ENCODE measurements at regions not wholly inside any gene's neighbourhood (a gene's known extent, or its start where the extent isn't known, plus 50 kb on each side); places are given as distances from the start of the nearest gene placed in this dataset.

DNA sequence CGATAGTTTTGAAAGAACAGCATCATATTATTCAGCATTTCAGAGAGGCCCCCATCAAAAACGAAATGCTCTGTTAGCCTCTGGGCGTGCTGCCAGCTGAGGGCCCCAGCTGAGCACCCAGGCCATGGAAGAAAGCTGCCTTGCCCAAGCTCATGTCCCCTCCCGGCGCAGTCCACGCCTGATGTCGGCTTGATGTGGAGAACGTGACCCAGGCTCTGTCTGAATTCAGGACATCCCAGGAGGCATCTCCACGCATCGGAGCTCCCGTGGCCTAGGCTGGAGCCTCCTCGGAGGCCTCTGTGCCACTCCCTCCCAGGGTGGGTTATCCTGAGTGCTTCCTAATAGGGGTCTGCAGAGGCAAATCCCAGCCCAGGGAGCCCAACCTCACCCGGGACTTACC, 218.3 kb upstream of the AKR1E2 start:
- peaks cover 0 to 5% of the 10 kb centered on the region in 2 experiments; a peak in 3 of 5 replicates for H3K27me3 ChIP-seq (ENCODE audit: control insufficient read depth in 2 of 2, insufficient read depth in 2 of 2, low read length in 2 of 2)
- no peaks in the 10 kb centered on the region for H3K9me3 ChIP-seq (replicated peaks; ENCODE audit: control insufficient read depth, insufficient read depth, low read depth, low read length)
- in situ Hi-C loops (cut with MboI): no loop called here
- no peak overlapping the region for H3K4me2 ChIP-seq (ENCODE audit: insufficient read depth, low read length)
- intact Hi-C loops (cut with micrococcal nuclease): no loop called here
- no peaks in the 10 kb centered on the region for H3K79me2 ChIP-seq (ENCODE audit: control insufficient read depth, insufficient read depth, low read length)
- no peak for DNase-seq (ENCODE audit: extremely low read depth in 1 of 4, low spot score in 3 of 4)
- H3K27ac ChIP-seq (ENCODE audit: extremely low read depth, low read depth, low read length): no peak overlapping the region
- TF ChIP-seq ZNF146 (CRISPR knock-in tag; IDR thresholded peaks at IDR 0.05; ENCODE audit: unreplicated experiment) (no peak), PML (IDR thresholded peaks at IDR 0.05; ENCODE audit: low read length) (no peak), ZNF232 (CRISPR knock-in tag; IDR thresholded peaks at IDR 0.05) (no peak), SRSF7 (optimal IDR thresholded peaks at IDR 0.05; ENCODE audit: low read depth, low read length) (no peak), EZH2 (IDR thresholded peaks at IDR 0.05; ENCODE audit: borderline replicate concordance, low read depth, low read length) (no peak), CBX8 (IDR thresholded peaks at IDR 0.05; ENCODE audit: borderline replicate concordance, extremely low read depth, low read depth, low read length, poor library complexity, severe bottlenecking) (no peak), CCNT2 (IDR thresholded peaks at IDR 0.05; ENCODE audit: borderline replicate concordance, extremely low read depth, insufficient read length, low read depth, low read length) (no peak), ILK (tag; IDR thresholded peaks at IDR 0.05; ENCODE audit: borderline replicate concordance, low read depth) (no peak), ARNT (IDR thresholded peaks at IDR 0.05) (no peak), SRF (CRISPR knock-in tag; IDR thresholded peaks at IDR 0.05) (no peak), ZNF24 (IDR thresholded peaks at IDR 0.05) (no peak), HNRNPUL1 (IDR thresholded peaks at IDR 0.05; ENCODE audit: low read length) (no peak), RBM34 (IDR thresholded peaks at IDR 0.05; ENCODE audit: borderline replicate concordance, insufficient read depth, low read length) (no peak)
- TF ChIP-seq, protein P1, sequence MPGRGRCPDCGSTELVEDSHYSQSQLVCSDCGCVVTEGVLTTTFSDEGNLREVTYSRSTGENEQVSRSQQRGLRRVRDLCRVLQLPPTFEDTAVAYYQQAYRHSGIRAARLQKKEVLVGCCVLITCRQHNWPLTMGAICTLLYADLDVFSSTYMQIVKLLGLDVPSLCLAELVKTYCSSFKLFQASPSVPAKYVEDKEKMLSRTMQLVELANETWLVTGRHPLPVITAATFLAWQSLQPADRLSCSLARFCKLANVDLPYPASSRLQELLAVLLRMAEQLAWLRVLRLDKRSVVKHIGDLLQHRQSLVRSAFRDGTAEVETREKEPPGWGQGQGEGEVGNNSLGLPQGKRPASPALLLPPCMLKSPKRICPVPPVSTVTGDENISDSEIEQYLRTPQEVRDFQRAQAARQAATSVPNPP (IDR thresholded peaks at IDR 0.05; ENCODE audit: borderline replicate concordance, insufficient read depth, insufficient read length): no peak
- TF ChIP-seq, protein P2, sequence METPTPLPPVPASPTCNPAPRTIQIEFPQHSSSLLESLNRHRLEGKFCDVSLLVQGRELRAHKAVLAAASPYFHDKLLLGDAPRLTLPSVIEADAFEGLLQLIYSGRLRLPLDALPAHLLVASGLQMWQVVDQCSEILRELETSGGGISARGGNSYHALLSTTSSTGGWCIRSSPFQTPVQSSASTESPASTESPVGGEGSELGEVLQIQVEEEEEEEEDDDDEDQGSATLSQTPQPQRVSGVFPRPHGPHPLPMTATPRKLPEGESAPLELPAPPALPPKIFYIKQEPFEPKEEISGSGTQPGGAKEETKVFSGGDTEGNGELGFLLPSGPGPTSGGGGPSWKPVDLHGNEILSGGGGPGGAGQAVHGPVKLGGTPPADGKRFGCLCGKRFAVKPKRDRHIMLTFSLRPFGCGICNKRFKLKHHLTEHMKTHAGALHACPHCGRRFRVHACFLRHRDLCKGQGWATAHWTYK (CRISPR knock-in tag; IDR thresholded peaks at IDR 0.05): no peak
- TF ChIP-seq, protein P3, sequence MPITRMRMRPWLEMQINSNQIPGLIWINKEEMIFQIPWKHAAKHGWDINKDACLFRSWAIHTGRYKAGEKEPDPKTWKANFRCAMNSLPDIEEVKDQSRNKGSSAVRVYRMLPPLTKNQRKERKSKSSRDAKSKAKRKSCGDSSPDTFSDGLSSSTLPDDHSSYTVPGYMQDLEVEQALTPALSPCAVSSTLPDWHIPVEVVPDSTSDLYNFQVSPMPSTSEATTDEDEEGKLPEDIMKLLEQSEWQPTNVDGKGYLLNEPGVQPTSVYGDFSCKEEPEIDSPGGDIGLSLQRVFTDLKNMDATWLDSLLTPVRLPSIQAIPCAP (CRISPR knock-in tag; IDR thresholded peaks at IDR 0.05; ENCODE audit: borderline replicate concordance): no peak
- TF ChIP-seq, protein P4, sequence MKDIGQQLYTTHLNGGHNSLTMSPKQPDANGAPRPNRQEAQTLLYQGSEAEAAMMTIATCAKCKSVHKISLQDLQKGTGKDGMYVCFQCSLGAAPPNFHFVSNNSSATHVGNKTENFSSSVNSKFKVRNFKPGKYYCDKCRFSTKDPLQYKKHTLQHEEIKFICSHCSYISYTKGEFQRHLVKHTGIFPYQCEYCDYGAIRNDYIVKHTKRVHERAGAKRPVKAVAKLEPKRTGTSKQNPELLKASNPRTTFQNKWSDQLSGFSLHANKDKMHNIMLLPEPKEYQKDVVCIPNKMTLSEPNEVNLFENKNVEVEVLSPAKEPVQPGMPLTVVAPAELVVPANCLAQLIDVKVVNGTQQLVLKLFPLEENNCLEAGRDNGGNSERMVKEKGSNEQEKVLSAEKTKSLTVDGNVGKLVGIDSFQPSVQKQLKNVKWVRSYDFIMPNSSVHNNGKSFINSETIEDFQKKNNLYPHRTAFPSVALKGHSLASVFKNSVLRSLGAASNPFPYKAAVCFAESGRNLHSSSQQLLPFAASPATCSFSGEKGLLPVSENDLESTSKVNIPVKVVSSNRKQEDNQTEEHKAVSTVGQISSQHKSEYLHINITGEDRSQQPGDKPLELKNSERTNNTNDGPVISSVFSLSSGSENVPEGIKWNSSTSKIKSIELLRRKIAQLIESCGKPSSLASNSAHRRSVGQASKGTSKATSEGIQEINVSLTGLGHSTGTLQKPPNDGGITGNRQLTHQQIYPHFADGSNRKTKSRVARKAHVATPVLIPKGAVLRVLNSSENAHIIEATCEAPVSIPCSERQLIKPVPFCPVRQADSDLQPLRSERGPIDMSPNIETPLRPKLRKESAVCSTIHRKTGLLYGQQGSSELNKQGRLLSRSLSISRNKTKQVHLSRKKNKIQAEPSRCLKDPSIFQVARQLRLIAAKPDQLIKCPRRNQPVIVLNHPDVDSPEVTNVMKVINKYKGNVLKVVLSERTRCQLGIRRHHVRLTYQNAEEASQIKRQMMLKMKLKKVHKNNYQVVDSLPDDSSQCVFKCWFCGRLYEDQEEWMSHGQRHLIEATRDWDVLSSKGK (CRISPR knock-in tag; IDR thresholded peaks at IDR 0.05): no peak
- no peak overlapping the region for H3K9ac ChIP-seq (ENCODE audit: insufficient read depth in 1 of 2, low read depth in 2 of 2, low read length in 2 of 2)
- no peaks in the 10 kb centered on the region for H4K20me1 ChIP-seq (replicated peaks; ENCODE audit: control insufficient read depth, insufficient read depth, low read length)
- no peaks in the 10 kb centered on the region for H3K4me1 ChIP-seq (replicated peaks in 1 of 2; ENCODE audit: control insufficient read depth in 2 of 2, insufficient read depth in 2 of 2, low read length in 2 of 2)
- ChIA-PET CTCF (ENCODE audit: low intra/inter-chr PET ratio) (no interaction called here), POLR2A (interaction anchor here (0.6 to 0.7 kb wide), 3 partner anchors 55 to 915 kb away, joined by 3 read pairs; no protein-coding TSS in a partner anchor)
- under 1% methylated on average over 13 of the region's 13 CpGs for WGBS (ENCODE audit: insufficient coverage, low coverage, missing lambda C conversion rate)
- no peak overlapping the region for H2AFZ ChIP-seq (ENCODE audit: low read depth, low read length)
- no peak overlapping the region for H3K4me3 ChIP-seq
- H3K9me1 ChIP-seq (ENCODE audit: control insufficient read depth, insufficient read depth, low read length): no peaks in the 10 kb centered on the region
- no TSS peak for BruUV-seq (replicated peaks)
- no peak for ATAC-seq
- H3K36me3 ChIP-seq (ENCODE audit: control insufficient read depth, insufficient read depth, low read length): no peaks in the 10 kb centered on the region
- no peak for FAIRE-seq

Data from K562 (cell line).